GM23338 (cell line): ENCODE measurements at regions not wholly inside any gene's neighbourhood (a gene's known extent, or its start where the extent isn't known, plus 50 kb on each side); places are given as distances from the start of the nearest gene placed in this dataset.

Experiments
- ATAC-seq: fragments of 200-7000 bp; cut with Tn5 transposase; 3 replicates; pipeline ENCODE4 v1.9.1; 2020
- DNase-seq: peaks from one replicate; pipeline ENCODE4 v3.0.0-alpha.2; 2015; ENCODE audit warnings: low spot score
- H2AFZ ChIP-seq: fragments of 200-600 bp; sonication (generic); 2 replicates; pipeline ENCODE4 v1.8.0; 2016; ENCODE audit warnings: antibody characterized with exemption, mild to moderate bottlenecking, moderate library complexity
- H3F3A ChIP-seq: fragments of 200-600 bp; sonication (generic); replicated peaks from 2 replicates; pipeline ENCODE4 v1.8.0; 2017; ENCODE audit warnings: antibody characterized with exemption, mixed run types, low read depth
- H3K27ac ChIP-seq: fragments of 200-600 bp; sonication (generic); 2 replicates; pipeline ENCODE4 v1.6.1; 2016; ENCODE audit warnings: low read depth
- H3K27me3 ChIP-seq: fragments of 200-600 bp; sonication (generic); 2 replicates; pipeline ENCODE4 v1.8.0; 2016; ENCODE audit warnings: mild to moderate bottlenecking, mixed run types, moderate library complexity; ENCODE audit not compliant: insufficient read depth
- H3K36me3 ChIP-seq: fragments of 200-600 bp; sonication (generic); 2 replicates; pipeline ENCODE4 v1.8.0; 2016; ENCODE audit warnings: mild to moderate bottlenecking; ENCODE audit not compliant: insufficient read depth
- H3K4me1 ChIP-seq: fragments of 200-600 bp; sonication (generic); 2 replicates; pipeline ENCODE4 v1.8.0; 2016; ENCODE audit warnings: mild to moderate bottlenecking, moderate library complexity; ENCODE audit not compliant: insufficient read depth
- H3K4me2 ChIP-seq: fragments of 200-600 bp; sonication (generic); 2 replicates; pipeline ENCODE4 v1.7.1; 2017; ENCODE audit warnings: mixed run types
- H3K4me3 ChIP-seq: fragments of 200-600 bp; sonication (generic); 2 replicates; pipeline ENCODE4 v1.6.1; 2016; ENCODE audit warnings: mixed run types
- H3K79me2 ChIP-seq: fragments of 200-600 bp; sonication (generic); replicated peaks from 2 replicates; pipeline ENCODE4 v1.8.0; 2017; ENCODE audit warnings: mild to moderate bottlenecking; ENCODE audit not compliant: insufficient read depth
- H3K9me2 ChIP-seq: fragments of 200-600 bp; sonication (generic); 2 replicates; pipeline ENCODE4 v1.8.0; 2017; ENCODE audit not compliant: insufficient read depth
- H4K20me1 ChIP-seq: fragments of 200-600 bp; sonication (generic); replicated peaks from 2 replicates; pipeline ENCODE4 v1.8.0; 2017; ENCODE audit warnings: mild to moderate bottlenecking; ENCODE audit not compliant: insufficient read depth
- H3K27ac Mint-ChIP-seq: 2 replicates; pipeline ENCODE4 v1.8.0; 2020; ENCODE audit warnings: inconsistent platforms, mild to moderate bottlenecking, moderate library complexity, mixed read lengths
- H3K27me3 Mint-ChIP-seq: 3 replicates; pipeline ENCODE4 v1.8.0; 2022; ENCODE audit warnings: low read depth, mild to moderate bottlenecking, moderate library complexity, mixed read lengths, inconsistent platforms; ENCODE audit not compliant: insufficient read depth, poor library complexity
- H3K36me3 Mint-ChIP-seq: 3 replicates; pipeline ENCODE4 v1.8.0; 2021; ENCODE audit warnings: low read depth, mild to moderate bottlenecking, inconsistent platforms, moderate library complexity, mixed read lengths
- H3K4me1 Mint-ChIP-seq: 3 replicates; pipeline ENCODE4 v1.8.0; 2020; ENCODE audit warnings: mild to moderate bottlenecking, inconsistent platforms, mixed read lengths
- H3K4me3 Mint-ChIP-seq: 3 replicates; pipeline ENCODE4 v1.8.0; 2021; ENCODE audit warnings: moderate library complexity, mild to moderate bottlenecking, inconsistent platforms, mixed read lengths
- H3K9me3 Mint-ChIP-seq: 3 replicates; pipeline ENCODE4 v1.8.0; 2020; ENCODE audit warnings: moderate library complexity, mild to moderate bottlenecking, inconsistent platforms, mixed read lengths
- CREB1 ChIP-seq: fragments of 250-450 bp; sonication (Bioruptor Pico); IDR thresholded peaks from 2 replicates; pipeline ENCODE4 v1.5.0; 2020; ENCODE audit warnings: low read depth, mild to moderate bottlenecking, moderate library complexity
- EZH2 ChIP-seq: fragments of 200-600 bp; sonication (generic); IDR thresholded peaks from one replicate; pipeline ENCODE4 v1.8.0; 2017; ENCODE audit warnings: antibody characterized with exemption, mild to moderate bottlenecking, low read depth; ENCODE audit not compliant: unreplicated experiment
- EZH2phosphoT487 ChIP-seq: fragments of 200-600 bp; sonication (generic); IDR thresholded peaks from one replicate; pipeline ENCODE4 v1.8.1; 2018; ENCODE audit warnings: antibody characterized with exemption; ENCODE audit not compliant: unreplicated experiment
- JUNB ChIP-seq: IDR thresholded peaks from one replicate; pipeline ENCODE4 v1.6.1; 2016; ENCODE audit warnings: antibody characterized with exemption; ENCODE audit not compliant: unreplicated experiment
- NANOG ChIP-seq: IDR thresholded peaks from 2 replicates; pipeline ENCODE4 v1.6.1; 2016; ENCODE audit warnings: antibody characterized with exemption, borderline replicate concordance
- POLR2AphosphoS5 ChIP-seq: IDR thresholded peaks from 2 replicates; pipeline ENCODE4 v1.6.1; 2016; ENCODE audit warnings: antibody characterized with exemption, low read depth
- REST ChIP-seq: IDR thresholded peaks from one replicate; pipeline ENCODE4 v1.6.1; 2018; ENCODE audit warnings: antibody characterized with exemption; ENCODE audit not compliant: unreplicated experiment
- STAT1 ChIP-seq: IDR thresholded peaks from one replicate; pipeline ENCODE4 v1.6.1; 2016; ENCODE audit warnings: antibody characterized with exemption; ENCODE audit not compliant: unreplicated experiment
- ZNF114 ChIP-seq: fragments of 250-450 bp; sonication (Bioruptor Pico); IDR thresholded peaks from 2 replicates; pipeline ENCODE4 v1.5.0; 2020; ENCODE audit warnings: mild to moderate bottlenecking, moderate library complexity
- ZNF331 ChIP-seq: fragments of 250-450 bp; sonication (Bioruptor Pico); IDR thresholded peaks from 2 replicates; pipeline ENCODE4 v1.5.0; 2020; ENCODE audit warnings: low read depth, mild to moderate bottlenecking, moderate library complexity
- TF ChIP-seq, protein P1 (sequence below): fragments of 250-450 bp; sonication (Bioruptor Pico); IDR thresholded peaks from 2 replicates; pipeline ENCODE4 v1.5.0; 2020; ENCODE audit warnings: mild to moderate bottlenecking, moderate library complexity
- TF ChIP-seq, protein P2 (sequence below), 2 experiments: fragments of 200-600 bp in 1 of 2; sonication (generic) in 1 of 2; conservative IDR thresholded peaks; 2 replicates each; pipeline versions ENCODE4 v1.5.1 to v1.6.1; 2016 to 2017; ENCODE audit warnings: antibody characterized with exemption in 2 of 2, low read depth in 2 of 2, mild to moderate bottlenecking in 2 of 2, moderate library complexity in 1 of 2
- TF ChIP-seq, protein P3 (sequence below): IDR thresholded peaks from 2 replicates; pipeline ENCODE4 v1.6.1; 2016; ENCODE audit warnings: antibody characterized with exemption

- no peaks in the 10 kb centered on the region for H3K27me3 ChIP-seq
- no peak for DNase-seq
- H3K9me2 ChIP-seq, result no peaks in the 10 kb centered on the region
- no peak overlapping the region for H3K4me2 ChIP-seq
- Mint-ChIP-seq H3K4me3 (no peak overlapping the region), H3K27me3 (no peaks in the 10 kb centered on the region), H3K4me1 (no peaks in the 10 kb centered on the region), H3K36me3 (no peaks in the 10 kb centered on the region), H3K9me3 (no peaks in the 10 kb centered on the region), H3K27ac (no peak overlapping the region)
- no peaks in the 10 kb centered on the region for H3K36me3 ChIP-seq
- no peaks in the 10 kb centered on the region for H3K79me2 ChIP-seq
- ATAC-seq, result no peak
- H4K20me1 ChIP-seq, result no peaks in the 10 kb centered on the region
- H3K4me1 ChIP-seq, result no peaks in the 10 kb centered on the region
- H3F3A ChIP-seq, result no peaks in the 10 kb centered on the region
- H2AFZ ChIP-seq, result no peak overlapping the region
- TF ChIP-seq STAT1 (no peak), NANOG (no peak), CREB1 (no peak), EZH2 (no peak), REST (no peak), ZNF114 (CRISPR knock-in tag) (no peak), POLR2AphosphoS5 (no peak), JUNB (no peak), EZH2phosphoT487 (no peak), ZNF331 (CRISPR knock-in tag) (no peak)
- TF ChIP-seq, protein P1, sequence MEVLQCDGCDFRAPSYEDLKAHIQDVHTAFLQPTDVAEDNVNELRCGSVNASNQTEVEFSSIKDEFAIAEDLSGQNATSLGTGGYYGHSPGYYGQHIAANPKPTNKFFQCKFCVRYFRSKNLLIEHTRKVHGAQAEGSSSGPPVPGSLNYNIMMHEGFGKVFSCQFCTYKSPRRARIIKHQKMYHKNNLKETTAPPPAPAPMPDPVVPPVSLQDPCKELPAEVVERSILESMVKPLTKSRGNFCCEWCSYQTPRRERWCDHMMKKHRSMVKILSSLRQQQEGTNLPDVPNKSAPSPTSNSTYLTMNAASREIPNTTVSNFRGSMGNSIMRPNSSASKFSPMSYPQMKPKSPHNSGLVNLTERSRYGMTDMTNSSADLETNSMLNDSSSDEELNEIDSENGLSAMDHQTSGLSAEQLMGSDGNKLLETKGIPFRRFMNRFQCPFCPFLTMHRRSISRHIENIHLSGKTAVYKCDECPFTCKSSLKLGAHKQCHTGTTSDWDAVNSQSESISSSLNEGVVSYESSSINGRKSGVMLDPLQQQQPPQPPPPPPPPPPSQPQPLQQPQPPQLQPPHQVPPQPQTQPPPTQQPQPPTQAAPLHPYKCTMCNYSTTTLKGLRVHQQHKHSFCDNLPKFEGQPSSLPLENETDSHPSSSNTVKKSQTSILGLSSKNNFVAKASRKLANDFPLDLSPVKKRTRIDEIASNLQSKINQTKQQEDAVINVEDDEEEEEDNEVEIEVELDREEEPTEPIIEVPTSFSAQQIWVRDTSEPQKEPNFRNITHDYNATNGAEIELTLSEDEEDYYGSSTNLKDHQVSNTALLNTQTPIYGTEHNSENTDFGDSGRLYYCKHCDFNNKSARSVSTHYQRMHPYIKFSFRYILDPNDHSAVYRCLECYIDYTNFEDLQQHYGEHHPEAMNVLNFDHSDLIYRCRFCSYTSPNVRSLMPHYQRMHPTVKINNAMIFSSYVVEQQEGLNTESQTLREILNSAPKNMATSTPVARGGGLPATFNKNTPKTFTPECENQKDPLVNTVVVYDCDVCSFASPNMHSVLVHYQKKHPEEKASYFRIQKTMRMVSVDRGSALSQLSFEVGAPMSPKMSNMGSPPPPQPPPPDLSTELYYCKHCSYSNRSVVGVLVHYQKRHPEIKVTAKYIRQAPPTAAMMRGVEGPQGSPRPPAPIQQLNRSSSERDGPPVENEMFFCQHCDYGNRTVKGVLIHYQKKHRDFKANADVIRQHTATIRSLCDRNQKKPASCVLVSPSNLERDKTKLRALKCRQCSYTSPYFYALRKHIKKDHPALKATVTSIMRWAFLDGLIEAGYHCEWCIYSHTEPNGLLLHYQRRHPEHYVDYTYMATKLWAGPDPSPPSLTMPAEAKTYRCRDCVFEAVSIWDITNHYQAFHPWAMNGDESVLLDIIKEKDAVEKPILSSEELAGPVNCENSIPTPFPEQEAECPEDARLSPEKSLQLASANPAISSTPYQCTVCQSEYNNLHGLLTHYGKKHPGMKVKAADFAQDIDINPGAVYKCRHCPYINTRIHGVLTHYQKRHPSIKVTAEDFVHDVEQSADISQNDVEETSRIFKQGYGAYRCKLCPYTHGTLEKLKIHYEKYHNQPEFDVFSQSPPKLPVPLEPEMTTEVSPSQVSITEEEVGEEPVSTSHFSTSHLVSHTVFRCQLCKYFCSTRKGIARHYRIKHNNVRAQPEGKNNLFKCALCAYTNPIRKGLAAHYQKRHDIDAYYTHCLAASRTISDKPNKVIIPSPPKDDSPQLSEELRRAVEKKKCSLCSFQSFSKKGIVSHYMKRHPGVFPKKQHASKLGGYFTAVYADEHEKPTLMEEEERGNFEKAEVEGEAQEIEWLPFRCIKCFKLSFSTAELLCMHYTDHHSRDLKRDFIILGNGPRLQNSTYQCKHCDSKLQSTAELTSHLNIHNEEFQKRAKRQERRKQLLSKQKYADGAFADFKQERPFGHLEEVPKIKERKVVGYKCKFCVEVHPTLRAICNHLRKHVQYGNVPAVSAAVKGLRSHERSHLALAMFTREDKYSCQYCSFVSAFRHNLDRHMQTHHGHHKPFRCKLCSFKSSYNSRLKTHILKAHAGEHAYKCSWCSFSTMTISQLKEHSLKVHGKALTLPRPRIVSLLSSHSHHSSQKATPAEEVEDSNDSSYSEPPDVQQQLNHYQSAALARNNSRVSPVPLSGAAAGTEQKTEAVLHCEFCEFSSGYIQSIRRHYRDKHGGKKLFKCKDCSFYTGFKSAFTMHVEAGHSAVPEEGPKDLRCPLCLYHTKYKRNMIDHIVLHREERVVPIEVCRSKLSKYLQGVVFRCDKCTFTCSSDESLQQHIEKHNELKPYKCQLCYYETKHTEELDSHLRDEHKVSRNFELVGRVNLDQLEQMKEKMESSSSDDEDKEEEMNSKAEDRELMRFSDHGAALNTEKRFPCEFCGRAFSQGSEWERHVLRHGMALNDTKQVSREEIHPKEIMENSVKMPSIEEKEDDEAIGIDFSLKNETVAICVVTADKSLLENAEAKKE, result no peak
- TF ChIP-seq, protein P2, sequence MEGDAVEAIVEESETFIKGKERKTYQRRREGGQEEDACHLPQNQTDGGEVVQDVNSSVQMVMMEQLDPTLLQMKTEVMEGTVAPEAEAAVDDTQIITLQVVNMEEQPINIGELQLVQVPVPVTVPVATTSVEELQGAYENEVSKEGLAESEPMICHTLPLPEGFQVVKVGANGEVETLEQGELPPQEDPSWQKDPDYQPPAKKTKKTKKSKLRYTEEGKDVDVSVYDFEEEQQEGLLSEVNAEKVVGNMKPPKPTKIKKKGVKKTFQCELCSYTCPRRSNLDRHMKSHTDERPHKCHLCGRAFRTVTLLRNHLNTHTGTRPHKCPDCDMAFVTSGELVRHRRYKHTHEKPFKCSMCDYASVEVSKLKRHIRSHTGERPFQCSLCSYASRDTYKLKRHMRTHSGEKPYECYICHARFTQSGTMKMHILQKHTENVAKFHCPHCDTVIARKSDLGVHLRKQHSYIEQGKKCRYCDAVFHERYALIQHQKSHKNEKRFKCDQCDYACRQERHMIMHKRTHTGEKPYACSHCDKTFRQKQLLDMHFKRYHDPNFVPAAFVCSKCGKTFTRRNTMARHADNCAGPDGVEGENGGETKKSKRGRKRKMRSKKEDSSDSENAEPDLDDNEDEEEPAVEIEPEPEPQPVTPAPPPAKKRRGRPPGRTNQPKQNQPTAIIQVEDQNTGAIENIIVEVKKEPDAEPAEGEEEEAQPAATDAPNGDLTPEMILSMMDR (conservative IDR thresholded peaks at IDR 0.05; ENCODE audit: low read depth in 2 of 2), result no peak
- TF ChIP-seq, protein P3, sequence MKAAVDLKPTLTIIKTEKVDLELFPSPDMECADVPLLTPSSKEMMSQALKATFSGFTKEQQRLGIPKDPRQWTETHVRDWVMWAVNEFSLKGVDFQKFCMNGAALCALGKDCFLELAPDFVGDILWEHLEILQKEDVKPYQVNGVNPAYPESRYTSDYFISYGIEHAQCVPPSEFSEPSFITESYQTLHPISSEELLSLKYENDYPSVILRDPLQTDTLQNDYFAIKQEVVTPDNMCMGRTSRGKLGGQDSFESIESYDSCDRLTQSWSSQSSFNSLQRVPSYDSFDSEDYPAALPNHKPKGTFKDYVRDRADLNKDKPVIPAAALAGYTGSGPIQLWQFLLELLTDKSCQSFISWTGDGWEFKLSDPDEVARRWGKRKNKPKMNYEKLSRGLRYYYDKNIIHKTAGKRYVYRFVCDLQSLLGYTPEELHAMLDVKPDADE, result no peak
- no peak overlapping the region for H3K4me3 ChIP-seq
- H3K27ac ChIP-seq, result no peak overlapping the region
Measured at GRCh38 chr18:65429601-65430000, 321.2 kb upstream of the CDH7 start.
